Erythroblast (primary cell): ENCODE measurements at regions not wholly inside any gene's neighbourhood (a gene's known extent, or its start where the extent isn't known, plus 50 kb on each side); places are given as distances from the start of the nearest gene placed in this dataset.

Experiments used
- GATA1 ChIP-seq: IDR thresholded peaks from 2 replicates; pipeline ENCODE4 v1.6.1; 2011; ENCODE audit warnings: low read depth, mild to moderate bottlenecking, control low read depth, low read length, moderate library complexity
- POLR2A ChIP-seq: IDR thresholded peaks from 2 replicates; pipeline ENCODE4 v1.6.1; 2011; ENCODE audit warnings: mild to moderate bottlenecking, low read length

- TF ChIP-seq POLR2A (no peak), GATA1 (no peak)
Observed at GRCh38 chr3:86379280-86379679, 611.7 kb downstream of the VGLL3 start.
